Natural killer cell (primary cell): ENCODE measurements at regions not wholly inside any gene's neighbourhood (a gene's known extent, or its start where the extent isn't known, plus 50 kb on each side); places are given as distances from the start of the nearest gene placed in this dataset.
"Not testable (repeated sequence)": the region's sequence is repeated elsewhere in the genome, so short reads cannot be mapped to it uniquely, and the experiment has no call there.

Experiments used
- ATAC-seq, 3 donors: fragments of 150-1000 bp in 2 of 3; fragments of 200-7000 bp in 1 of 3; cut with Tn5 transposase; 1 replicate in 1 of 3; 2 replicates in 2 of 3; pipeline ENCODE4 v1.10.0; 2021; ENCODE audit warnings: mild to moderate bottlenecking in 2 of 3, moderate library complexity in 2 of 3
- DNase-seq, 2 donors: peaks; one replicate each; pipeline versions ENCODE4 v3.0.0 to v3.0.0-alpha.2; 2013 to 2021; ENCODE audit warnings: mixed read lengths in 1 of 2
- H3K27ac ChIP-seq: one replicate; pipeline ENCODE4 v1.5.1; 2013; ENCODE audit warnings: mild to moderate bottlenecking, low read length
- H3K27me3 ChIP-seq: one replicate; pipeline ENCODE4 v1.6.1; 2013; ENCODE audit warnings: low read length; ENCODE audit not compliant: control insufficient read depth, insufficient read depth
- H3K36me3 ChIP-seq: one replicate; pipeline ENCODE4 v1.6.1; 2013; ENCODE audit warnings: low read length; ENCODE audit not compliant: control insufficient read depth, insufficient read depth
- H3K4me1 ChIP-seq: one replicate; pipeline ENCODE4 v1.6.1; 2013; ENCODE audit warnings: low read length; ENCODE audit not compliant: control insufficient read depth, insufficient read depth
- H3K4me3 ChIP-seq: one replicate; pipeline ENCODE4 v1.5.1; 2013; ENCODE audit warnings: low read length
- H3K9me3 ChIP-seq: one replicate; pipeline ENCODE4 v1.6.1; 2013; ENCODE audit warnings: low read length; ENCODE audit not compliant: control insufficient read depth, insufficient read depth
- H3K27ac Mint-ChIP-seq, 2 donors: one replicate each; pipeline ENCODE4 v1.8.0; 2022; ENCODE audit warnings: mild to moderate bottlenecking in 2 of 2, mixed read lengths in 2 of 2, moderate library complexity in 1 of 2
- H3K27me3 Mint-ChIP-seq, 2 donors: one replicate each; pipeline ENCODE4 v1.8.0; 2022; ENCODE audit warnings: low read depth in 2 of 2, mixed read lengths in 2 of 2
- H3K36me3 Mint-ChIP-seq: one replicate; pipeline ENCODE4 v1.8.0; 2022; ENCODE audit warnings: mixed read lengths
- H3K4me1 Mint-ChIP-seq, 2 donors: one replicate each; pipeline ENCODE4 v1.8.0; 2022; ENCODE audit warnings: mixed read lengths in 2 of 2
- H3K4me3 Mint-ChIP-seq: one replicate; pipeline ENCODE4 v1.8.0; 2022; ENCODE audit warnings: mild to moderate bottlenecking, moderate library complexity, mixed read lengths
- H3K9me3 Mint-ChIP-seq, 2 donors: one replicate each; pipeline ENCODE4 v1.8.0; 2022; ENCODE audit warnings: mixed read lengths in 2 of 2
- CTCF ChIP-seq: fragments of 200-600 bp; IDR thresholded peaks from one replicate; pipeline ENCODE4 v1.8.0; 2022; ENCODE audit warnings: antibody characterized with exemption
- WGBS: methylation state at CpG from one replicate; pipeline ENCODE4 v1.1.7; 2013; ENCODE audit warnings: missing lambda C conversion rate; ENCODE audit not compliant: insufficient coverage; 5-methylcytosine and 5-hydroxymethylcytosine counted together
- intact Hi-C: fragments of 100-400 bp; cut with micrococcal nuclease; formaldehyde crosslinking; loops from one replicate; pipeline ENCODE4 v1.14.2; 2022

- H3K4me3 Mint-ChIP-seq: no peak overlapping the region
- Histone ChIP-seq H3K4me1 (no peaks in the 10 kb centered on the region), H3K4me3 (no peak overlapping the region), H3K27me3 (no peaks in the 10 kb centered on the region), H3K27ac (no peak overlapping the region), H3K36me3 (no peaks in the 10 kb centered on the region), H3K9me3 (no peaks in the 10 kb centered on the region)
- peaks cover 2 to 6% of the 10 kb centered on the region in 2 donors for H3K9me3 Mint-ChIP-seq
- no peaks in the 10 kb centered on the region for H3K36me3 Mint-ChIP-seq
- H3K27me3 Mint-ChIP-seq: no peaks in the 10 kb centered on the region
- intact Hi-C loops: no loop called here
- H3K27ac Mint-ChIP-seq: no peak overlapping the region
- WGBS: no CpG with 5 or more reads among the region's 3 CpGs
- DNase-seq: no peak
- no peak for TF ChIP-seq CTCF
- ATAC-seq: no peak
- no peaks in the 10 kb centered on the region for H3K4me1 Mint-ChIP-seq
Observed at GRCh38 chrX:123088930-123089329, 95.1 kb upstream of the GRIA3 start.

DNA sequence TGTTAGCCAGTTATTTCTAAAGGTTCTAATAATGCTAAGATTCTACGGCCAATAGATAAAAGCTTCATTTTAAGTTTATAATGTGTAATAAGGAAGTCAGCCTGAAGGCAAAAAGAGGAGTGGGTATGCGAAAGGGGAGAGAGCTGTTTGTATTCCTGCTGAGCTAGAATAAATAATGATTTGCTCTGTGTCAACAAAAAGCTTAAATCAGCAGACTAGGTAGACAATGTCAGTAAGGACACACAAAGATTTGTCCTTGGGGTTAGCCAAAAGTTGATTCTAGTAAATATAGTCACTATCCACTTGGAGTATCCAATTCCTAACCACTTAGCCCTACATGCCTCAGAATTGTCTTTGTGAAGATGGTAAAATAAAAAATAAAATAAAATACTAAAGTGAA, 90.3 kb upstream of the GRIA3 start:
- peaks cover 4% of the 10 kb centered on the region in 2 donors for H3K9me3 Mint-ChIP-seq
- DNase-seq: no peak
- Histone ChIP-seq H3K36me3 (no peaks in the 10 kb centered on the region), H3K27me3 (no peaks in the 10 kb centered on the region), H3K9me3 (no peaks in the 10 kb centered on the region), H3K4me3 (no peak overlapping the region), H3K4me1 (no peaks in the 10 kb centered on the region), H3K27ac (no peak overlapping the region)
- no peaks in the 10 kb centered on the region for H3K27me3 Mint-ChIP-seq
- 95% methylated on average over 2 of the region's 2 CpGs for WGBS
- intact Hi-C loops: no loop called here
- ATAC-seq: no peak
- H3K4me1 Mint-ChIP-seq: no peaks in the 10 kb centered on the region
- no peaks in the 10 kb centered on the region for H3K36me3 Mint-ChIP-seq
- no peak for TF ChIP-seq CTCF
- H3K27ac Mint-ChIP-seq: no peak overlapping the region
- H3K4me3 Mint-ChIP-seq: no peak overlapping the region

- no peak for ATAC-seq
- Mint-ChIP-seq H3K9me3 (peaks cover 2 to 10% of the 10 kb centered on the region in 2 donors), H3K27me3 (no peaks in the 10 kb centered on the region), H3K4me1 (no peaks in the 10 kb centered on the region), H3K36me3 (no peaks in the 10 kb centered on the region), H3K4me3 (no peak overlapping the region), H3K27ac (no peak overlapping the region)
- 93% methylated on average over 2 of the region's 4 CpGs for WGBS
- H3K27ac ChIP-seq: no peak overlapping the region
- no peaks in the 10 kb centered on the region for H3K27me3 ChIP-seq
- H3K9me3 ChIP-seq: no peaks in the 10 kb centered on the region
- no peak for DNase-seq
- no peak for TF ChIP-seq CTCF
- H3K4me3 ChIP-seq: no peak overlapping the region
- no peaks in the 10 kb centered on the region for H3K4me1 ChIP-seq
- H3K36me3 ChIP-seq: no peaks in the 10 kb centered on the region
- intact Hi-C loops: no loop called here
Observed at GRCh38 chrX:123108513-123109427, 75.3 kb upstream of the GRIA3 start.

GRCh38 chrX:123121241-123121640, 62.8 kb upstream of the GRIA3 start:
- Histone ChIP-seq H3K4me1 (no peaks in the 10 kb centered on the region), H3K9me3 (no peaks in the 10 kb centered on the region), H3K27ac (no peak overlapping the region), H3K4me3 (no peak overlapping the region), H3K36me3 (no peaks in the 10 kb centered on the region), H3K27me3 (no peaks in the 10 kb centered on the region)
- Mint-ChIP-seq H3K9me3 (peaks cover 5 to 7% of the 10 kb centered on the region in 2 donors), H3K36me3 (no peaks in the 10 kb centered on the region), H3K27me3 (no peaks in the 10 kb centered on the region), H3K4me3 (no peak overlapping the region), H3K4me1 (no peaks in the 10 kb centered on the region), H3K27ac (no peak overlapping the region)
- ATAC-seq: no peak
- 94% methylated on average over 5 of the region's 6 CpGs for WGBS
- intact Hi-C loops: no loop called here
- TF ChIP-seq CTCF: no peak
- DNase-seq: no peak

GRCh38 chrX:123129805-123130204, 54.3 kb upstream of the GRIA3 start:
- H3K4me3 Mint-ChIP-seq, H3K27me3 ChIP-seq, DNase-seq, H3K27ac ChIP-seq, H3K9me3 ChIP-seq, H3K27ac Mint-ChIP-seq, H3K4me1 ChIP-seq, H3K4me3 ChIP-seq, ATAC-seq, intact Hi-C loops, H3K36me3 Mint-ChIP-seq, H3K4me1 Mint-ChIP-seq, H3K27me3 Mint-ChIP-seq, H3K36me3 ChIP-seq: not testable (repeated sequence)
- WGBS: 40% methylated on average over 2 of the region's 3 CpGs
- peaks cover 0 to 14% of the 10 kb centered on the region in 2 donors for H3K9me3 Mint-ChIP-seq
